Skin epidermis (tissue), 12 donors: ENCODE measurements at regions not wholly inside any gene's neighbourhood (a gene's known extent, or its start where the extent isn't known, plus 50 kb on each side); places are given as distances from the start of the nearest gene placed in this dataset.

Experiments used
- H3K27ac ChIP-seq, 21 experiments: fragments of 200-600 bp; sonication (generic) in 11 of 21; one replicate each; pipeline ENCODE4 v1.5.0; 2020; ENCODE audit warnings: mild to moderate bottlenecking in 3 of 21, inconsistent platforms in 2 of 21, moderate library complexity in 2 of 21
- H3K4me3 ChIP-seq, 7 experiments: fragments of 200-600 bp; sonication (generic) in 2 of 7; one replicate each; pipeline ENCODE4 v1.5.0; 2020; ENCODE audit warnings: inconsistent platforms in 2 of 7, mild to moderate bottlenecking in 2 of 7, moderate library complexity in 1 of 7

DNA sequence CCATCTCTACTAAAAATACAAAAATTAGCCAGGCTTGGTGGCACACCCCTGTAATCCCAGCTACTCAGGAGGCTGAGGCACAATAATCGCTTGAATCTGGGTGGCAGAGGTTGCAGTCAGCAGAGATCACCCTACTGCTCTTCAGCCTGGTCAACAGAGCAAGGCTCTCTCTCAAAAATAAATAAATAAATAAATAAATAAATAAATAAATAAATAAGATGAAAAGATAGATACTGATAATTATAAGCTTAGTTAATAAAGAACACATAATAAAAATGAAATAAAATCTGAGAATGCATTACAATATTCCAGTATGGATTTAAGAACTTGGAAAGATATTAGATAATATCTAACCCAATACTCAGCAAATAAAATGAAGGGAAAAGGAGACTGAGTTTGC, 235.9 kb upstream of the DAB1 start:
- no peak overlapping the region for H3K27ac ChIP-seq
- no peak overlapping the region for H3K4me3 ChIP-seq

DNA sequence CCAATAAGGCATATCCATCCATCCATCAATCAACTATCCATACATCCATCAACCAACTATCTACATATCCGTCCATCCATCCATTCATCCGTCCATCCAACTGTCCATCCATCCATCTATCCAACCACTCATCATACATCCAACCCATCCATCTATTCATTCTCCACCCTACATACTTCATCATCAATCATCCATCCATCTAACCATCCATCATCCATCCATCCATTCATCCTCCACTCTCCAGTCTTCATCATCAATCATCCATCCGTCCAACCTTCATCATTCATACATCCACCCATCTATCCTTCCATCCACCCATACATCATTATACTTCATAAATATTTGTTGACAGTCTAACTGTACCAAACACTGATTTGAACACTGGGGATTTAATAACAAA, 231.3 kb upstream of the DAB1 start:
- Histone ChIP-seq H3K27ac (no peak overlapping the region), H3K4me3 (no peak overlapping the region)

DNA sequence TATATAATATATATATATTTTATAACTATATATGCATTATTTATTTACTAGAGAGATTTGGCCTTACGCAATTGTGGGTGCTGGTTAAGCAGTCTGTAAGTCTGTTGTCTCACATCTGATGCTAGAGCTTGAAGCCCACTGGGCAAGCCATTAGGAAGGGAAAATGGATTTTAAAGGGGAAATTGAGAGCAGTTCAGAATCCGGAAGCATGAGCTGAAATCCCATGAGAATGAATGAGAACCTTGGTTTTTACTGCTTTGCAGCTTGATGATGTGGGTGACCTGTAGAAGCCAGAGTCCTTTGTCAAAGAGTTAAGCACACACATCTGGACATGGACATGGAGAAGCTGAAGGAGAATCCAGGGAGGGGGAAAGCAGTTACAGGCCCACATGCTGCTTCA, 220.8 kb upstream of the DAB1 start:
- H3K4me3 ChIP-seq, result no peak overlapping the region
- no peak overlapping the region for H3K27ac ChIP-seq

DNA sequence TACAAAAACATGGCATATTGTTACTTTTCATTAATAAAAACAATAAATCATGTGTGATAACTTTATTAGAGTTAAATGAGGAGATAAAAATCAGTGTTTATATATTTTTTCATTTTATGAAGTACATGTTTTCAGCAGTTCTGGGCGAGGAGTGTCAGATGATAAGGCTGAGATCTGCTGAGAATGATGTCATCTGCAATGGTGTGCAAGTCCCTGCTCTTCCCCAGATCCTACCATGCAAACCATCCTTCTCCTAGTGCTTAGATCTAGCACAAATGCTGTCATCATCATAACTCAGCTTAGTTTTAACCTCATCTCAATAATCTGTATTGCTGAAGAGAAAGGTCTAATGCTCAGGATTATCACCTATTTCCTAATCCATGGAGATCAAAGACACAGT, 214.4 kb upstream of the DAB1 start:
- H3K27ac ChIP-seq, result no peak overlapping the region
- no peak overlapping the region for H3K4me3 ChIP-seq

DNA sequence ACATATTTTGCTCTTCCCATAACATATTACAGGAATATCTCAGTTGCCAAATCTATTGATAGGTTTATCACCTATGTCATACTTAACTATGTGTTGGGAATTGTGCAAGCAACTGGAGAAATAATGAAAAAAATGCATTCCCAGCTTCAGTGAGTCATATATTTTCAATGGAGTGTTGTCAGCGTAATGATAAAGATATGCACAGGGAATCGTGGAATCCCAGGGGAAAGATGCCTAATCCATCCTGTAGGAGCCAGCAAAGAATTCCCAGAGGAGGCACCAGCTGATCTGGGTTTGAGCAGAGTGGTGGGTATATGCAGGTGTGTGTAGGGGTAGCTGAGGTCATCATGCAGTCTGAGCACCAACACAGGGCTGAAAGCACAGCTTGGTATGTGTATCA, 213.3 kb upstream of the DAB1 start:
- Histone ChIP-seq H3K4me3 (no peak overlapping the region), H3K27ac (no peak overlapping the region)

DNA sequence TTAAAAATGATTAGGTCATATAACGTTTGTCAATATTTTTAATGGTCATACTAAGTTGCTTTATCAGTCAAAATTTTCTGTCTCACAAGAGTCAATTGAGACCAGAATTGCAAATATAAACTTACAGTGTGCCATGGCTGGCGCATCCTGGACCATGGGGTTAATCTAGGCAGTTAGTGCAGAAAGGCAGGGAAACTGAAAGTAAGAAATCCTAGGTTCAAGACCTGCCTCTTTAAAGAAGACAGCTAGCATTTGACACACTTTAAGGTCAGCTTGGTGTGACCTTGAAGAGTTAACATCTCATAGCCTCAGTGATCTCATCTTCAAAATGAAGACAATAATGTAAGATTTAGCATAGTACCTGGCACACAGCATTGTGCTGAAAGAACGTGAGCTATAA, 210.0 kb upstream of the DAB1 start:
- no peak overlapping the region for H3K27ac ChIP-seq
- no peak overlapping the region for H3K4me3 ChIP-seq

DNA sequence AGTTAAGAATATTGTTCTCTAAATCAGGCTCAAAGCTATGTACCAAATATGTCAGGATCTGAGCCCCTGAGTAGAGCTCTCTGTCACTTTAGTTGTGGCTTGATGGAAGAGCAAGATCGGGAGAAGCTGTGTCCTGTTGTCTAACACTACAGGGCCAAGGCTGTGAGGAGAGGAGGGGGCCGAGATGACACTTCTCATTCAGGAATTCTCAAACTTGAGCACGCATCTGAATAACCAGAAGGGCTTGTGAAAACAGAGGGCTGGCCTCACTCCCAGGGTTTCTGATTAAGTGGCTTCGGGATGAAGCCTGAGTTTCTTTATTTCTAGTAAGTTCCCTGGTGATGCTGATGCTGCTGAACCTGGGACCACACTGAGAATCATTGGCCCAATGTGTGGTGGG, 209.2 kb upstream of the DAB1 start:
- no peak overlapping the region for H3K27ac ChIP-seq
- no peak overlapping the region for H3K4me3 ChIP-seq

GRCh38 chr1:57632401-57632800, 208.5 kb upstream of the DAB1 start:
- no peak overlapping the region for H3K27ac ChIP-seq
- H3K4me3 ChIP-seq, result no peak overlapping the region

GRCh38 chr1:57627612-57628011, 203.8 kb upstream of the DAB1 start:
- Histone ChIP-seq H3K27ac (no peak overlapping the region), H3K4me3 (no peak overlapping the region)

DNA sequence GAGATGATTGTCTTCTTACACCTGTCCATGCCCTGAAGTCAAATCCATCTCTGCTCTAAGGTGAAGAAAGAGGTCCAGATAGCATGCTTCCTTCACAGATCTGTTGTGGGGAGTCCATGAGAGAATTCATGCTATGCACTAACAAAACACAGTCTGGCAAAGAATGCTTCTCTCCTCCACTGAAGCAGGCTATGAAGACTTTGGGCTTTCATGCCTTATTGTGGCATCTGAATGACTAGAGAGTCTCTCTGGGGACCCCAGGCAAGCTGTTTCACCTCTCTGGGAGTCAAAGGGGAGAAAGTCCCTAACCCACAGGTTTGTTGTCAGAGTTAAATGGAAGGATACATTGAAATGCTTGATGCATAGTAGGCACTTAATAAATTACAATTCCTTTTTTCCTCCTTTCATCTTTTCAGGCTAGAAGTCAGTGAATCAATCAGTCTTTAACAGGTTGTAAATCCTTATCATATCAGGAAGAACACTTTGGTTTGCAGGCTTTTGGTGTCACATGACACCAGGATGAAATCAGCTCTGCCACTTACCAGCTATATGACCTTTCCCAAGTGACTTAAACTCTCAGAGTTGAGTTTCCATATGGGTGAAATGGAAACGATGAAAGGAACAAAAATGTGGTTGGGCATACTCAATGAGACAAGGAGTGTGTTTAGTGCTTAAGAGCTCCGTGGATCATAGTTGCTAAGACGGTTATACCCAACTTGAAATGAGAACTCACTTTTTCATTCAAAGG, 200.1 kb upstream of the DAB1 start:
- H3K27ac ChIP-seq, result no peak overlapping the region
- H3K4me3 ChIP-seq, result no peak overlapping the region

DNA sequence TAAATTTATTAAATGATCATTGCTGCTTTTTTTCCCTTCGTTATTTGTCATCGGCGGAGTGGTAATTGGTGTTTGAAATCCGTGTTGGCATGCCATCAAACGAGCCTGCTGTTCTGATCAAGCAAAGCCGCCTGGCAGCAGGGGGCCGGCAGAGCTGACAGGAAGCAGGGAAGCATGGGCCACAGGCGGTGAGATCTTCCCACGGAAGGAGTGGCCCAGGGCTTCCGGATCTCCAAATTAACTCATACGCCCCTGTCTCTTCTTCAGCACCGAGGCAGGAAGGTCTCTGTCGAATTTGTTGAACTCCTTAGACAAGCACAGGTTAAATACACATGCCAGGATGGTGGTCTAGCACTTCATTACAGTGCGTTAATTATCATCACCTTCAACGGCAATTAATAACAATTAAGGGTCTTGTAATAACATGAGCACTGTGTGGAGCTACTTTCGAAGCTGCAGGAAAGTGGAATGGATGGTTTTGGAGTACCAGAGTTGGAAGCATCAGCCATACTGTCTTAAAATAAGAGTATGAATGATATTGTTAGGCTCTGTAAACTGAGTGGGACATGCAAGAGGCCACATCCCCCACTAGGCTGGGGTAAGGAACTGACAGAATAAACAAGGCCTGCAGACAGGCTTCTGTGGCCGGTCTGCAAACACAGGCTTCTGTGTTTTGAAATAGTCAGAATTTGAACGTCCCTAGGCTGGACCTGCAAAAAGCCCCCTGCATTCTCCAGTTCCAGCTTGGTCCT, 199.4 kb upstream of the DAB1 start:
- H3K27ac ChIP-seq, result no peak overlapping the region
- H3K4me3 ChIP-seq, result no peak overlapping the region

- Histone ChIP-seq H3K4me3 (no peak overlapping the region), H3K27ac (no peak overlapping the region)
These were observed 197.9 kb upstream of the DAB1 start for GRCh38 chr1:57621776-57622175.

GRCh38 chr1:57620605-57621004, 196.7 kb upstream of the DAB1 start:
- H3K27ac ChIP-seq, result no peak overlapping the region
- no peak overlapping the region for H3K4me3 ChIP-seq

GRCh38 chr1:57616921-57617320, 193.1 kb upstream of the DAB1 start:
- H3K4me3 ChIP-seq, result no peak overlapping the region
- H3K27ac ChIP-seq, result no peak overlapping the region

DNA sequence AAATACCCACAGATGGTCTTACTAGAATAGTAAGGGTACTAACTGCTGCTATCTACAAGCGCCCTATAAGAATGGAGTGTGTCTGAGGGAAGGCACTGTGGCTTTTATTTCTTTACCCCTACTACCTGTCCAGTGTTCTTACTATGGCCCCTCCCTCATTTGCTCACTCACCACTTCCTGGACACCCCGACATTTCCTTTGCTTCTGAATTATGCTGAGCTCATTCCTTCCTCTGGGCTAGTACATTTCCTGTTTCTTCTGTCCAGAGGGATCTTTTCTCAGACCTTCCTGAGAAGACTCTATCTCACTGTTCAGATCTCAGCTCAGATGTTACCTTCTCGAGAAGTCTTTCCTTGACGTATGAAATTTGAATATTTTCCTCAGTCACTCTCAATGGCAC, 192.1 kb upstream of the DAB1 start:
- Histone ChIP-seq H3K27ac (no peak overlapping the region), H3K4me3 (no peak overlapping the region)

DNA sequence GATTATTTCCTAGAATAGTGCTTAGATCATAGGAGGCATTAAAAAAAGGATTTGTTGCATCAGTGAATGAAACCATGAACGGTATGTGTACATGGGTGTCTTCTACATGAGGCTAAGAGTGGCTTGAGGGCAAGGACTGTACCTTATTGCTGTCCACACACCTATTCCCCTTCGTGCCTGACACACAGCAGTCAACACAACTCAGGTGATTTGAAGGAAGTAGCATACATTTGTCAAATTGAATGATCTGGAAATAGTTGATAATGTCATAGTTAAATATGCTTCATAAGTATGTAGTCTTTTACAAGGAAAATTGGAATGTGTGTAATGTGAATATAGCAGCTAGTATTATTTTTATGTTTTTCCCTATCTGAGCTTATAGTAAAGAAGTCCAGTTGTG, 189.0 kb upstream of the DAB1 start:
- Histone ChIP-seq H3K27ac (no peak overlapping the region), H3K4me3 (no peak overlapping the region)

DNA sequence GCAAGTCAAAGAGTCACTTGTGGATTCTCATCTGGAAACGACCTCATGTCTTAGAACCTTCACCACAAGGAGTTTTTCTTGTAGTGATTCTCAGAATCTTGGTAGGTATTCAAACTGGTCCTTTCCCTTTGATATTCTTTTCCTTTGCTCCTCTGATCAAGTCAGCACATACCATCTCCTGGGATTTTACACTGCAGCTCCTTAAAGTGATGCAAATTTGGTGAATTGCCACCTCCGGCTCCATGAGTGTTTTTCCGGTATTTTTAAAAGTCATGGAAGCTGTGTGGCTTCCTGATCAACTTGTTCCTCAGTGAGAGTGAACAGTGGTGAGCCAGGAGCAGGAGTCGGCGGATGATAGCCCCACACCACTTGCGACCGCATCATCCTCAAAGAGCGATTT, 182.1 kb upstream of the DAB1 start:
- H3K4me3 ChIP-seq, result no peak overlapping the region
- H3K27ac ChIP-seq, result no peak overlapping the region

DNA sequence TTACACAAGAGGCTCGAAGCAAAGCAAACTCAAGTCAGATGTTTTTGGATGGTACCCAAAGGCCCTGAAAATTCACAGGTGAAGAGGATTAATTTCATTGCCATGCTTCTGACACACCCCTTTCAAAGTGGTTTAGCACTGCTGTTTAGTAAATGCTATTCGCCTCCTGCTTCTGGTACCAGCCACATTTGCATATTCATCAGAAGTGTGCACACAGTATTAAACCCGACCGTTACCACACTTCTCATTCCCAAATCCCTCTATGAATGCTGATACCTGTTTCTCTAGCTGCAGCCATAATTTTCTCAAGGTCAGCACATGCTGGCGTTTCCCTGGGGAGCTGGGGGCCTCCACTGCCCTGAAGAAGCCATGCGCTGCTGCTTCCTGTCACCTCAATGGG, 179.8 kb upstream of the DAB1 start:
- H3K4me3 ChIP-seq, result no peak overlapping the region
- H3K27ac ChIP-seq, result no peak overlapping the region

- no peak overlapping the region for H3K27ac ChIP-seq
- no peak overlapping the region for H3K4me3 ChIP-seq
These were observed 176.6 kb upstream of the DAB1 start for GRCh38 chr1:57600424-57600823.

DNA sequence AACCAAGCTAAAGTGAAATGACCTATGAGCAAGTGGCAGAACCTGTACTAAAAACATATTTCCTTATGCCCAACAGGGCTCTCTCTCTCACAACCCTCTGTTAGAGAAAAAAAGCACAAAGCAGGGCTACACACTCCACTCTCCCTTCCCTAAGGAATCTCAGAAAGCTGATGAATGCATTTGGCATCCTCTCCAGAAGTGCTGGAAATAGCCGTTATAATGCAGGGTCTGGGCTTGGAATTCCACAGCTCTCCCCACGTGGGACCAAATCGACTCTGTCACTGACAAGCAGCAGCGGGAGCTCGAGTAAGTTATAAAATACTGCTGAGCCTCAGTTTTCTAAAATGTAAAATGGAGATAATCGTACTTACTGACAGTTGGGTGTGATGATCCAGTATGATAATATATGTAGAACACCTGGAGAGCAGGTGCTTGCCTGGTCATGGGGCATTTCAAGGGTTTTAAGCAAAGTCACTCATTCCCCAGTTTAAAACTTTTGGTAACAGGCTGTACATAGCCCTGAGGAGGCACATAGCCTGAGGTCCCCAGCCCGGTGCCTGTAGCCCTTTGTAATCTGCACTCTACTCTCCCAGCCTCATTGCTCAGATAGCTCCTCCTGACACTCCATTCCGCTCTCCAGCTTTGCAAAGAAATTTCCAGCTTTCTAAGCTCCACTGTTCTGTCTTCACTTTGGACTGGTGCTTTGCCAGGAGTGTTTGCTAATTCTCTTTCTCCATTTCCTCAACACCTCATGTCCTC, 175.6 kb upstream of the DAB1 start:
- no peak overlapping the region for H3K27ac ChIP-seq
- H3K4me3 ChIP-seq, result no peak overlapping the region

- no peak overlapping the region for H3K27ac ChIP-seq
- no peak overlapping the region for H3K4me3 ChIP-seq
These were observed 173.2 kb upstream of the DAB1 start for GRCh38 chr1:57597036-57597435.
